ENCODE measurements at regions not wholly inside any gene's neighbourhood (a gene's known extent, or its start where the extent isn't known, plus 50 kb on each side); places are given as distances from the start of the nearest gene placed in this dataset.

GRCh38 chr11:82462608-82463242, 270.9 kb downstream of the FAM181B start:
- Histone ChIP-seq H3K79me2 (ENCODE audit: insufficient read depth, low read length) (no peaks in the 10 kb centered on the region), H3K4me2 (ENCODE audit: low read length) (no peak overlapping the region), H4K20me1 (ENCODE audit: insufficient read depth, low read length) (no peaks in the 10 kb centered on the region), H3K9me2 (ENCODE audit: low read depth, low read length) (no peaks in the 10 kb centered on the region), H3K9ac (ENCODE audit: low read length) (no peak overlapping the region), H3K9me3 (ENCODE audit: low read length) (no peaks in the 10 kb centered on the region), H3K4me3 (ENCODE audit: low read depth, low read length, poor library complexity, severe bottlenecking) (no peak overlapping the region), H3F3A (ENCODE audit: insufficient read depth, low read length) (no peaks in the 10 kb centered on the region), H3K4me1 (ENCODE audit: insufficient read depth, low read length, severe bottlenecking) (no peaks in the 10 kb centered on the region), H3K36me3 (ENCODE audit: insufficient read depth, low read length) (no peaks in the 10 kb centered on the region), H2AFZ (ENCODE audit: low read length) (no peak overlapping the region), H3K27me3 (ENCODE audit: insufficient read depth, low read length) (no peaks in the 10 kb centered on the region), H3K27ac (ENCODE audit: low read depth, low read length, poor library complexity, severe bottlenecking) (no peak overlapping the region)
- TF ChIP-seq CTCF (IDR thresholded peaks at IDR 0.05; ENCODE audit: low read length), result no peak
- no peak for TF ChIP-seq EZH2 (IDR thresholded peaks at IDR 0.05; ENCODE audit: borderline replicate concordance, low read length)

- Histone ChIP-seq H4K20me1 (ENCODE audit: insufficient read depth, low read length) (no peaks in the 10 kb centered on the region), H3K36me3 (ENCODE audit: insufficient read depth, low read length) (no peaks in the 10 kb centered on the region), H3K27ac (ENCODE audit: low read depth, low read length, poor library complexity, severe bottlenecking) (no peak overlapping the region), H2AFZ (ENCODE audit: low read length) (no peak overlapping the region), H3F3A (ENCODE audit: insufficient read depth, low read length) (no peaks in the 10 kb centered on the region), H3K9ac (ENCODE audit: low read length) (no peak overlapping the region), H3K4me2 (ENCODE audit: low read length) (no peak overlapping the region), H3K9me3 (ENCODE audit: low read length) (no peaks in the 10 kb centered on the region), H3K79me2 (ENCODE audit: insufficient read depth, low read length) (no peaks in the 10 kb centered on the region), H3K4me3 (ENCODE audit: low read depth, low read length, poor library complexity, severe bottlenecking) (no peak overlapping the region), H3K27me3 (ENCODE audit: insufficient read depth, low read length) (no peaks in the 10 kb centered on the region), H3K4me1 (ENCODE audit: insufficient read depth, low read length, severe bottlenecking) (no peaks in the 10 kb centered on the region), H3K9me2 (ENCODE audit: low read depth, low read length) (no peaks in the 10 kb centered on the region)
- TF ChIP-seq CTCF (IDR thresholded peaks at IDR 0.05; ENCODE audit: low read length) (no peak), EZH2 (IDR thresholded peaks at IDR 0.05; ENCODE audit: borderline replicate concordance, low read length) (no peak)
Observed at GRCh38 chr11:82458761-82459160, 274.9 kb downstream of the FAM181B start.

GRCh38 chr11:82458147-82458546, 275.5 kb downstream of the FAM181B start:
- no peak for TF ChIP-seq EZH2 (IDR thresholded peaks at IDR 0.05; ENCODE audit: borderline replicate concordance, low read length)
- TF ChIP-seq CTCF (IDR thresholded peaks at IDR 0.05; ENCODE audit: low read length), result no peak
- Histone ChIP-seq H3K4me3 (ENCODE audit: low read depth, low read length, poor library complexity, severe bottlenecking) (no peak overlapping the region), H3K27me3 (ENCODE audit: insufficient read depth, low read length) (no peaks in the 10 kb centered on the region), H3K4me2 (ENCODE audit: low read length) (no peak overlapping the region), H3K79me2 (ENCODE audit: insufficient read depth, low read length) (no peaks in the 10 kb centered on the region), H3K9me2 (ENCODE audit: low read depth, low read length) (no peaks in the 10 kb centered on the region), H4K20me1 (ENCODE audit: insufficient read depth, low read length) (no peaks in the 10 kb centered on the region), H3K9me3 (ENCODE audit: low read length) (no peaks in the 10 kb centered on the region), H2AFZ (ENCODE audit: low read length) (no peak overlapping the region), H3F3A (ENCODE audit: insufficient read depth, low read length) (no peaks in the 10 kb centered on the region), H3K4me1 (ENCODE audit: insufficient read depth, low read length, severe bottlenecking) (no peaks in the 10 kb centered on the region), H3K9ac (ENCODE audit: low read length) (no peak overlapping the region), H3K36me3 (ENCODE audit: insufficient read depth, low read length) (no peaks in the 10 kb centered on the region), H3K27ac (ENCODE audit: low read depth, low read length, poor library complexity, severe bottlenecking) (no peak overlapping the region)

Data from OCI-LY1 (cell line).